SK-N-SH (cell line): ENCODE measurements at regions not wholly inside any gene's neighbourhood (a gene's known extent, or its start where the extent isn't known, plus 50 kb on each side); places are given as distances from the start of the nearest gene placed in this dataset.

Experiments
- CTCF ChIA-PET: fragments of 300-600, 350-600 bp; formaldehyde crosslinking; extraction: SDS; loops from one replicate; lab custom pipeline; 2021; lab: Yijun Ruan, JAX
- POLR2A ChIA-PET: fragments of 350-600 bp; sonication (Branson Sonifier 250); formaldehyde crosslinking; extraction: SDS; loops from one replicate; lab custom pipeline; 2020; ENCODE audit warnings: antibody characterized with exemption, inconsistent platforms; lab: Yijun Ruan, JAX
- DNase-seq: peaks from one replicate; pipeline ENCODE4 v3.0.0; 2012
- H2AFZ ChIP-seq: fragments of 200-600 bp; sonication (generic); 2 replicates; pipeline ENCODE4 v1.8.1; 2016; ENCODE audit warnings: antibody characterized with exemption, mild to moderate bottlenecking, low read depth
- H3F3A ChIP-seq: fragments of 200-600 bp; sonication (generic); replicated peaks from 2 replicates; pipeline ENCODE3; 2016; ENCODE audit warnings: antibody characterized with exemption, mild to moderate bottlenecking; ENCODE audit not compliant: insufficient read depth
- H3K27ac ChIP-seq, 2 experiments: fragments of 200-500 bp in 1 of 2; fragments of 200-600 bp in 1 of 2; sonication (Bioruptor generic) in 1 of 2; sonication (generic), shearing (Covaris generic) in 1 of 2; 2 replicates each; pipeline versions ENCODE4 v1.5.1 to v1.6.1; 2014 to 2016; ENCODE audit warnings: low read depth in 2 of 2, inconsistent platforms in 1 of 2, low read length in 1 of 2, mild to moderate bottlenecking in 1 of 2, mixed read lengths in 1 of 2
- H3K27me3 ChIP-seq: fragments of 200-600 bp; sonication (generic), shearing (Covaris generic); 2 replicates; pipeline ENCODE4 v1.6.1; 2016; ENCODE audit warnings: mixed run types; ENCODE audit not compliant: insufficient read depth
- H3K36me3 ChIP-seq, 2 experiments: fragments of 200-500 bp in 1 of 2; fragments of 200-600 bp in 1 of 2; sonication (Bioruptor generic) in 1 of 2; sonication (generic) in 1 of 2; replicated peaks in 1 of 2; 2 replicates each; pipeline versions ENCODE3 to v1.5.1; 2014 to 2016; ENCODE audit warnings: low read length in 1 of 2, mild to moderate bottlenecking in 1 of 2; ENCODE audit not compliant: insufficient read depth in 2 of 2, control insufficient read depth in 1 of 2
- H3K4me1 ChIP-seq, 2 experiments: fragments of 200-500 bp in 1 of 2; fragments of 200-600 bp in 1 of 2; sonication (Bioruptor generic) in 1 of 2; sonication (generic), shearing (Covaris generic) in 1 of 2; 2 replicates each; pipeline versions ENCODE4 v1.5.1 to v1.6.1; 2014 to 2016; ENCODE audit warnings: low read depth in 1 of 2, low read length in 1 of 2, mixed run types in 1 of 2; ENCODE audit not compliant: insufficient read depth in 2 of 2, control insufficient read depth in 1 of 2
- H3K4me2 ChIP-seq: fragments of 200-600 bp; sonication (generic), shearing (Covaris generic); 2 replicates; pipeline ENCODE4 v1.6.1; 2017; ENCODE audit warnings: mixed run types
- H3K4me3 ChIP-seq, 2 experiments: fragments of 200-500 bp in 1 of 2; fragments of 200-600 bp in 1 of 2; sonication (Bioruptor generic) in 1 of 2; sonication (generic), shearing (Covaris generic) in 1 of 2; 2 replicates each; pipeline versions ENCODE4 v1.5.1 to v1.8.1; 2014 to 2016; ENCODE audit warnings: low read depth in 2 of 2, inconsistent platforms in 1 of 2, low read length in 1 of 2, mild to moderate bottlenecking in 1 of 2, mixed read lengths in 1 of 2, moderate library complexity in 1 of 2
- H3K79me2 ChIP-seq: fragments of 200-600 bp; sonication (generic); 2 replicates; pipeline ENCODE4 v1.8.1; 2017; ENCODE audit warnings: mild to moderate bottlenecking; ENCODE audit not compliant: insufficient read depth
- H3K9ac ChIP-seq: fragments of 200-600 bp; sonication (generic); 2 replicates; pipeline ENCODE4 v1.6.1; 2017; ENCODE audit warnings: mixed run types
- H3K9me2 ChIP-seq: fragments of 200-600 bp; sonication (generic); 2 replicates; pipeline ENCODE4 v1.6.1; 2017; ENCODE audit warnings: mixed run types
- H3K9me3 ChIP-seq: fragments of 200-600 bp; sonication (generic); 2 replicates; pipeline ENCODE4 v1.6.1; 2017; ENCODE audit warnings: mixed run types, mild to moderate bottlenecking, moderate library complexity
- H4K20me1 ChIP-seq: fragments of 200-600 bp; sonication (generic); 2 replicates; pipeline ENCODE4 v1.6.1; 2017; ENCODE audit warnings: mild to moderate bottlenecking, mixed run types; ENCODE audit not compliant: insufficient read depth
- FOSL2 ChIP-seq: IDR thresholded peaks from 2 replicates; pipeline ENCODE4 v1.4.0; 2012; ENCODE audit warnings: low read depth, mild to moderate bottlenecking, moderate library complexity, borderline replicate concordance
- FOXM1 ChIP-seq: IDR thresholded peaks from 2 replicates; pipeline ENCODE4 v1.4.0; 2012; ENCODE audit warnings: low read depth, mild to moderate bottlenecking
- JUND ChIP-seq: IDR thresholded peaks from 2 replicates; pipeline ENCODE4 v1.4.0; 2012
- MEF2A ChIP-seq: IDR thresholded peaks from 2 replicates; pipeline ENCODE4 v1.4.0; 2012; ENCODE audit warnings: low read depth, borderline replicate concordance
- MXI1 ChIP-seq: IDR thresholded peaks from 2 replicates; pipeline ENCODE4 v1.6.1; 2012; ENCODE audit warnings: mild to moderate bottlenecking, low read depth, low read length, improper control_type of control experiment
- NFIC ChIP-seq: IDR thresholded peaks from 2 replicates; pipeline ENCODE4 v1.4.0; 2012; ENCODE audit warnings: borderline replicate concordance
- NRF1 ChIP-seq: IDR thresholded peaks from 2 replicates; pipeline ENCODE4 v1.6.1; 2012; ENCODE audit warnings: low read depth, mild to moderate bottlenecking, low read length
- RCOR1 ChIP-seq: fragments of 150-350 bp; IDR thresholded peaks from 2 replicates; pipeline ENCODE4 v1.6.1; 2017; ENCODE audit warnings: antibody characterized with exemption, low read length
- RFX5 ChIP-seq: IDR thresholded peaks from 2 replicates; pipeline ENCODE4 v1.6.1; 2012; ENCODE audit warnings: mild to moderate bottlenecking, improper control_type of control experiment, low read length
- RXRA ChIP-seq: IDR thresholded peaks from 2 replicates; pipeline ENCODE4 v1.4.0; 2012; ENCODE audit warnings: low read depth, mild to moderate bottlenecking, borderline replicate concordance
- SIN3A ChIP-seq: IDR thresholded peaks from 2 replicates; pipeline ENCODE4 v1.6.1; 2012; ENCODE audit warnings: low read depth, mild to moderate bottlenecking, low read length, moderate library complexity, borderline replicate concordance
- SMC3 ChIP-seq: IDR thresholded peaks from 2 replicates; pipeline ENCODE4 v1.6.1; 2012; ENCODE audit warnings: low read depth, low read length, improper control_type of control experiment
- TAF1 ChIP-seq: IDR thresholded peaks from 2 replicates; pipeline ENCODE4 v1.6.1; 2012; ENCODE audit warnings: low read depth, mild to moderate bottlenecking, low read length, moderate library complexity, borderline replicate concordance
- TCF12 ChIP-seq: IDR thresholded peaks from 2 replicates; pipeline ENCODE4 v1.4.0; 2012
- TEAD4 ChIP-seq: IDR thresholded peaks from 2 replicates; pipeline ENCODE4 v1.4.0; 2012; ENCODE audit warnings: mild to moderate bottlenecking, borderline replicate concordance; ENCODE audit not compliant: insufficient read depth
- YY1 ChIP-seq: IDR thresholded peaks from 2 replicates; pipeline ENCODE4 v1.4.0; 2012; ENCODE audit warnings: low read depth, mild to moderate bottlenecking
- WGBS: methylation state at CpG from one replicate; pipeline ENCODE4 v1.1.6; 2017; ENCODE audit warnings: low lambda C conversion rate; 5-methylcytosine and 5-hydroxymethylcytosine counted together
- TF ChIP-seq, protein P1 (sequence below): IDR thresholded peaks from 2 replicates; pipeline ENCODE4 v1.4.0; 2012; ENCODE audit warnings: low read depth, borderline replicate concordance
- TF ChIP-seq, protein P2 (sequence below): IDR thresholded peaks from 2 replicates; pipeline ENCODE4 v1.4.0; 2012; ENCODE audit warnings: low read depth, borderline replicate concordance
- TF ChIP-seq, protein P3 (sequence below): fragments of 200-600 bp; sonication (generic); IDR thresholded peaks from 2 replicates; pipeline ENCODE4 v1.6.1; 2017; ENCODE audit warnings: antibody characterized with exemption, mild to moderate bottlenecking, moderate library complexity

DNA sequence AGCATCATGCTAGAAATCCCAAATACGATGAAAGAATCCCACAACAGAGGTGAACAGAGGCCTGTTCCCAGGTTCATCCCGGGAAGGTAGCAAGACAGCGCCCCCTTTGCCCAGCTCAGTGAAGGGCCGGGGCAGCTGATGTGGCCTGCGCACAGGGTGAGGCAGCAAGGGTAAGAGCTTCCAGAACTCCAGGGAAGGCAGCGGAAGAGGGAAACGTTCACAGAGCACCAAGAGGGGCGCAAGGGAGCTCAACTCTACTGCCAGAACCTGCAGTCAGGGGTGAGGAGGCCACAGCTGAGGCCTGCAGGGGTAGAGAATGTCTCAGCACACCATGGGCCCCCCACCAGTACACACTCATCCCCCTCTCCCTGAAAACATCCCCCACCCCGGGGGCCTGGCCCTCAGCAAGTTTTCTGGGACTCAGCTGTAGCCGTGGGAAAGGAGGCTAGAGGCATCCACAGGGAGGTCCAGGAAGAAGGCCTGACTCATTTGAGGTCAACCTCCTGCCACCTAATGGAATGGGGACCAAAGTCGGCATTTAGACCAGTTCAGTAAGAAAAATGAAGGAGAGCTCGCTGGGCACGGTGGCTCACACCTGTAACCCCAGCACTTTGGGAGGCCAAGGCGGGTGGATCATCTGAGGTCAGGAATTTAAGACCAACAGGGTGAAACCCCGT is 95.6 kb upstream of the ASAP2 start (continued):
- TF ChIP-seq RCOR1 (no peak), FOXM1 (no peak)

- Histone ChIP-seq H3K9ac (peak overlapping the region; percentile 22; the same call in 1 of the 2 replicates), H3K36me3 (no peaks in the 10 kb centered on the region), H3K4me2 (no peak overlapping the region), H3F3A (peaks cover 12% of the 10 kb centered on the region), H3K4me1 (peaks cover 22 to 24% of the 10 kb centered on the region in 2 experiments; a peak in 3 of 4 replicates), H3K27ac (peak overlapping the region in 1 of 2 experiments; percentile 81; a peak in 1 of 4 replicates), H3K27me3 (no peaks in the 10 kb centered on the region), H3K9me3 (no peaks in the 10 kb centered on the region), H3K9me2 (no peaks in the 10 kb centered on the region), H3K4me3 (no peak overlapping the region), H4K20me1 (no peaks in the 10 kb centered on the region), H2AFZ (peak overlapping the region; percentile 42; the same call in 1 of the 2 replicates), H3K79me2 (no peaks in the 10 kb centered on the region)
- WGBS, result 94% methylated on average over 5 of the region's 6 CpGs
- no peak for TF ChIP-seq FOSL2
- TF ChIP-seq, protein P1, sequence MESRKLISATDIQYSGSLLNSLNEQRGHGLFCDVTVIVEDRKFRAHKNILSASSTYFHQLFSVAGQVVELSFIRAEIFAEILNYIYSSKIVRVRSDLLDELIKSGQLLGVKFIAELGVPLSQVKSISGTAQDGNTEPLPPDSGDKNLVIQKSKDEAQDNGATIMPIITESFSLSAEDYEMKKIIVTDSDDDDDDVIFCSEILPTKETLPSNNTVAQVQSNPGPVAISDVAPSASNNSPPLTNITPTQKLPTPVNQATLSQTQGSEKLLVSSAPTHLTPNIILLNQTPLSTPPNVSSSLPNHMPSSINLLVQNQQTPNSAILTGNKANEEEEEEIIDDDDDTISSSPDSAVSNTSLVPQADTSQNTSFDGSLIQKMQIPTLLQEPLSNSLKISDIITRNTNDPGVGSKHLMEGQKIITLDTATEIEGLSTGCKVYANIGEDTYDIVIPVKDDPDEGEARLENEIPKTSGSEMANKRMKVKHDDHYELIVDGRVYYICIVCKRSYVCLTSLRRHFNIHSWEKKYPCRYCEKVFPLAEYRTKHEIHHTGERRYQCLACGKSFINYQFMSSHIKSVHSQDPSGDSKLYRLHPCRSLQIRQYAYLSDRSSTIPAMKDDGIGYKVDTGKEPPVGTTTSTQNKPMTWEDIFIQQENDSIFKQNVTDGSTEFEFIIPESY, result no peak
- TF ChIP-seq, protein P2, sequence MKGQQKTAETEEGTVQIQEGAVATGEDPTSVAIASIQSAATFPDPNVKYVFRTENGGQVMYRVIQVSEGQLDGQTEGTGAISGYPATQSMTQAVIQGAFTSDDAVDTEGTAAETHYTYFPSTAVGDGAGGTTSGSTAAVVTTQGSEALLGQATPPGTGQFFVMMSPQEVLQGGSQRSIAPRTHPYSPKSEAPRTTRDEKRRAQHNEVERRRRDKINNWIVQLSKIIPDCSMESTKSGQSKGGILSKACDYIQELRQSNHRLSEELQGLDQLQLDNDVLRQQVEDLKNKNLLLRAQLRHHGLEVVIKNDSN, result no peak
- TF ChIP-seq NRF1, result no peak
- TF ChIP-seq RFX5, result no peak
- no peak for TF ChIP-seq SIN3A
- TF ChIP-seq TCF12, result no peak
- TF ChIP-seq RXRA, result no peak
- no peak for TF ChIP-seq SMC3
- POLR2A ChIA-PET, result no interaction called here
- CTCF ChIA-PET, result interaction anchor here (0.8 to 1.4 kb wide), 4 partner anchors 17 to 70 kb away, joined by 3 to 4 read pairs (median 3); no protein-coding TSS in a partner anchor
- peak; percentile 44 for DNase-seq
Measured at GRCh38 chr2:9110346-9110884, 96.2 kb upstream of the ASAP2 start.

DNA sequence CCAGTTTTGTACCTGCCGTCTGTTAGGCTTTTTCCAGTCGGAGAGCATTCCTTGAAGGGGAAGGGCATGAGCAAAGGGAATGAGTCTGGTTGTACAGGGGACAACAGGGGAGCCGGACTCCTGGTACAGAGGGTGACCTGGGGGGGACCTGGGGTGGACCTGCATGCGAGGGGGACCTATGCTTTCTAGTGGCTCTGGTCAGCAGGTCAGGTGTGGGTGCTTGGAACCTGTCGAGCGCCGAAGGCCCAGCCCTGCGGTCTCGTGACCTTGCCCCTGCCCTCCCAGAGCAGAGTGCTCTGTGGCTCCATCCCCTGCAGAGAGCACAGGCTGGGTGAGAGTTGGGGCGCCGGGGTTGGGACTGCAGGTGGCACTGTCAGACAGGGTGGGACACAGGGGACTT is 96.7 kb upstream of the ASAP2 start:
- Histone ChIP-seq H3K27me3 (no peaks in the 10 kb centered on the region), H3K27ac (no peak overlapping the region), H2AFZ (peak overlapping the region; percentile 42; the same call in 1 of the 2 replicates), H3K9me2 (no peaks in the 10 kb centered on the region), H3K4me2 (no peak overlapping the region), H3K36me3 (no peaks in the 10 kb centered on the region), H3K9ac (no peak overlapping the region), H4K20me1 (no peaks in the 10 kb centered on the region), H3F3A (peaks cover 12% of the 10 kb centered on the region), H3K4me3 (no peak overlapping the region), H3K9me3 (no peaks in the 10 kb centered on the region), H3K79me2 (no peaks in the 10 kb centered on the region), H3K4me1 (peaks cover 22 to 26% of the 10 kb centered on the region in 2 experiments; a peak in 3 of 4 replicates)
- ChIA-PET POLR2A (no interaction called here), CTCF (interaction anchor here (1.0 to 1.4 kb wide), 2 partner anchors 16 to 30 kb away, joined by 3 to 4 read pairs; no protein-coding TSS in a partner anchor)
- DNase-seq, result no peak
- WGBS, result 98% methylated on average over 6 of the region's 11 CpGs
- TF ChIP-seq TEAD4 (no peak), MXI1 (no peak), NFIC (no peak), YY1 (no peak), FOSL2 (no peak), SIN3A (no peak), JUND (no peak), NRF1 (no peak), RCOR1 (no peak), TAF1 (no peak), MEF2A (no peak)
- TF ChIP-seq, protein P3, sequence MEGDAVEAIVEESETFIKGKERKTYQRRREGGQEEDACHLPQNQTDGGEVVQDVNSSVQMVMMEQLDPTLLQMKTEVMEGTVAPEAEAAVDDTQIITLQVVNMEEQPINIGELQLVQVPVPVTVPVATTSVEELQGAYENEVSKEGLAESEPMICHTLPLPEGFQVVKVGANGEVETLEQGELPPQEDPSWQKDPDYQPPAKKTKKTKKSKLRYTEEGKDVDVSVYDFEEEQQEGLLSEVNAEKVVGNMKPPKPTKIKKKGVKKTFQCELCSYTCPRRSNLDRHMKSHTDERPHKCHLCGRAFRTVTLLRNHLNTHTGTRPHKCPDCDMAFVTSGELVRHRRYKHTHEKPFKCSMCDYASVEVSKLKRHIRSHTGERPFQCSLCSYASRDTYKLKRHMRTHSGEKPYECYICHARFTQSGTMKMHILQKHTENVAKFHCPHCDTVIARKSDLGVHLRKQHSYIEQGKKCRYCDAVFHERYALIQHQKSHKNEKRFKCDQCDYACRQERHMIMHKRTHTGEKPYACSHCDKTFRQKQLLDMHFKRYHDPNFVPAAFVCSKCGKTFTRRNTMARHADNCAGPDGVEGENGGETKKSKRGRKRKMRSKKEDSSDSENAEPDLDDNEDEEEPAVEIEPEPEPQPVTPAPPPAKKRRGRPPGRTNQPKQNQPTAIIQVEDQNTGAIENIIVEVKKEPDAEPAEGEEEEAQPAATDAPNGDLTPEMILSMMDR, result no peak
